ENCODE measurements at regions not wholly inside any gene's neighbourhood (a gene's known extent, or its start where the extent isn't known, plus 50 kb on each side); places are given as distances from the start of the nearest gene placed in this dataset.
"Not testable (repeated sequence)": the region's sequence is repeated elsewhere in the genome, so short reads cannot be mapped to it uniquely, and the experiment has no call there.

GRCh38 chr16:80243303-80243702 is 297.5 kb upstream of the DYNLRB2 start:
- DNase-seq: not testable (repeated sequence)

DNA sequence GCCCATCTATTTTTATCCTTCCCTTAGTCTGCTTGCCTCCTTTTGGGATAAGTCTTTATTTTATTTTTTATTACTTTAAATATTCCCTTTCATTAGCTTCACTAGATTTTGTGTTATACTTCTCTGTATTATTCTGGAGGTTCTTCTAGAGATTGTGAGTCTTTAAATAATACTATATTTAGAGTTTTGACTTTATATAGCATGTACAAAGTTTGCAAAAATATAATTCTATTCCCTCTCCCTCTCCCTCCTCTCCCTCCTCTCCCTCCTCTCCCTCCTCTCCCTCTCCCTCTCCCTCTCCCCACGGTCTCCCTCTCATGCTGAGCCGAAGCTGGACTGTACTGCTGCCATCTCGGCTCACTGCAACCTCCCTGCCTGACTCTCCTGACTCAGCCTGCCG is 298.5 kb upstream of the DYNLRB2 start:
- DNase-seq: not testable (repeated sequence)

DNA sequence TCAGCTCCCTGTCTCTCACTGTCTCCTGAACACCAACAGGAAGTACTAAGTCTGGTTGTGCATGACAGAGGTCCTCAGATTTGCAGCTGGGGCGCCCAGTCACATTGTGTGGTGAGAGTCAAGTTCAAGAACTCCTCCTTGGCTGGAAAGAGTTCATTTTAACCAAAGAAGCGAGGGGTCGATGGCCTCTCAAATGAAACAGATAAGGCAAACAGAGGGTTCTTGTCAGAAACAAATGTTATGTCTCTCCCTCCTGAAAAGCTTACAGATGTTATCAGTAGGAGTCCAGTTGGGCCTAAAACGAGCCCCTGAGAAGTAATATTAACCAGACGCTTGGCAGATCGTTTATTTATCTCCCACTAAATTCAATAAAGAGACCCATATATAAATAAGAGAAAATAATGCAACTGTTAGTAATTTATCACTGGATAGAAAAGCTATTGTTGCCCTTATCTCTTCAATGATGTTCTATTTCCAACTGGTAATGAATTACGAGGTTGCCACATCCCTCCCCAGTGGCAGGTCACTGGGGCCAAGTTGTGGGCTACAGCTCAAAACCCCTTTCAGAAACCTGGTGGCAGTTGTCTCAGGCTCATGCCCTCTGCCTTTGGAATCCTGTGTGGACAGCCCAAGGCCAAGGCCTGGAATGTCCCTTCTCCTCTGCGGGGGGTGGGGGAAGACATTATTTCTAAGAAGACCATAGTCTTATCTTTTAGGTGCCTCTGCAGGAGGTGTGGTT is 307.5 kb upstream of the DYNLRB2 start:
- no peak for DNase-seq

DNA sequence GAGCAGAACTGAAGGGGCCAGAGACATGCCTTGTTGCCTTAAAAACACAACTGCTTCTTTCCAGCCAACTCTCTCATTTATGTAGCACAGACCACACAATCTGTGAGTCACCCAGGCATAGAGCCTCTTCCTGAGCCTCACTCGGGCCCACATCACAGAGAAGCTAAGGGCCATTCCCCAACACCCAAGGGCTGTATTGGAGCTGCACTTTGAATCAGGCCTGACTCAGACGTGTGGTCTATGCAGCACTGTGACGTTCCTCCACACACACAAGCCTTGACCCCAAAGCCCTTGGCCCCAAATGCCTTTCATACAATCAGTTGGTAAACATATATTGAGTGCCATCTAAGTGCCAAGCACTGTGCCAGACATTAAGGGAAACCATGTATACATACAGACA is 308.9 kb upstream of the DYNLRB2 start:
- no peak for DNase-seq

GRCh38 chr16:80231121-80231520 is 309.7 kb upstream of the DYNLRB2 start:
- DNase-seq: no peak

- DNase-seq: no peak
Measured at GRCh38 chr16:80230328-80231120, 310.3 kb upstream of the DYNLRB2 start.

DNA sequence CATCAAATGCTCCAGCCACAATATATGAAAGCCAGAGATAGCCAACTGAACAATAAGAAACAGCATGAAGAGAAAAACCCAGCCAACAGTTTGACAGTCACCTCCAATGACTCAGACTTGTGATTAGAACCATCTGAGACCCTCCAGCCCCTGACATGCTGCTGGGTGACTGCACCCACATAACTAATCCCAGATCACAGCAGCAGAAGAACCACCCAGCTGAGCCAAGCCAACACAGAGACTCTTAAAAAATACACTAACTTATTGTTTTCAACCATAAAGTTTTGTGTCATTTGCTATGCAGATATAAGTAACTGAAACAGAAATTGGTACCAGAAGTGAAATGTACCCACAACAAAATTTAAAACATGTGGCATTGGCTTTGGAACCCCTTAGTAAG is 314.3 kb upstream of the DYNLRB2 start:
- DNase-seq: no peak

DNA sequence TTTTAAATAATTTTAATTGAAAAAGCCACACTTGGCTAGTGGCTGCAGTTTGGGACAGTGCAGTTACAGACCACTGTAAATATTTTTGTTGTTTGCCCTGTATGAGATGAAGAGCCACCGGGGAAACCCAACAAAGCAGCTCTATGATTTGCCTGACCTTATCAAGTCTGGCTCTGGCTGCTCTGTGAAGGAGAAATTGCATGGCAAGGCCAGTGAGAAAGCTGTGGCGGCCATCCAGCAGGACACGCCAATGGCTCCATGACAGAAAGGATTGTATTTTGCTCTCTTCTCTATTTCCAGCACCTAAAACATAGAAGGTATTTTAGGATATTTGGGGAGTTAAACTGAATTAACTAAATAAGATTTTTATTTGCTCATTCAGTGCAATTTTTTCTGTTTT is 330.0 kb upstream of the DYNLRB2 start:
- no peak for DNase-seq

DNA sequence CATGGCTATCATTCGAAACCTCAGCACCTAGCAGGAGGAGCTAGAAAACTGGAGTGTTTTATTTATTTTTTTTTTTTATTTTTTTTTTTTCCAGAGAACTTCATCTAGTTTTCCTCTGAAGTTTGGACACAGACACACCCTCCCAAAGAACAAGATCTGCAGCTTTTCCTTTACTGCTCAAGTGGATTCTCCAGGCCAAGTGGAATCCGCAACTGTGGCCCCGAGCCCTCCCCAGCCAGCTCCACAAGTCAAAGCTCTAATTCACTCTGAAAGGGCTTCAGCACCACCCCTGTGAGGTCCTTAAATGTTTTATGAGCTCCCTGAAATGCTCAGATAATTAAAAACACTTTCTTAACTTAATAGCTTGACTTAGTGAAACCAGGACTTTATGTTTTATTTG is 332.1 kb upstream of the DYNLRB2 start:
- DNase-seq: no peak

GRCh38 chr16:80208015-80208414 is 332.8 kb upstream of the DYNLRB2 start:
- DNase-seq: no peak

GRCh38 chr16:80203821-80204220 is 337.0 kb upstream of the DYNLRB2 start:
- DNase-seq: no peak

DNA sequence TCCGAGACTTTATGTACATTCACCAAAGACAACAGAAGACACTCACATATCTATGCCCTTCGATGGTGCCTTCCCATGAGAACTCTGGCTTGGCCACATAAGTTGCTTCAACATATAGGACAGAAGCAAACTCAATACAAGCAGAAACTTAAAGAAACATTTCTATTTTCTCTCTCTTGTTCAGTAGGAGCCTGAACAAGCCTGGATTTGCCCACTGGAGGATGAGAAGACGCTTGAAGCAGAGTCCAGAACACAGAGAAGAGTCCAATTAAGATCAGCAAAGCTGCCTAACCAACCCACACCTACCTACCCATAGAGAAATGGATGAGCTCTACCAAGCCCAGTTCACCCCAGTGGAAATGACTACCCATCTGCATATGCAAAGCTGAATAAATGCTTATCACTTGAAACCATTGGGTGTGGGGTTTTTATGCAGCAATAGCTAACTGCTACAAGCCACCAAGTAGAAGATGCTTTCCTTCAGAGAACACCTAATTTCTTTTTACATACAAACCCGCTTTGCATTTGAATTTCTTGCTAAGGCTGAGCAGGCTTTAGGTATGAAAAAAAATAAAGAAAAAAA is 337.9 kb upstream of the DYNLRB2 start:
- DNase-seq: no peak

DNA sequence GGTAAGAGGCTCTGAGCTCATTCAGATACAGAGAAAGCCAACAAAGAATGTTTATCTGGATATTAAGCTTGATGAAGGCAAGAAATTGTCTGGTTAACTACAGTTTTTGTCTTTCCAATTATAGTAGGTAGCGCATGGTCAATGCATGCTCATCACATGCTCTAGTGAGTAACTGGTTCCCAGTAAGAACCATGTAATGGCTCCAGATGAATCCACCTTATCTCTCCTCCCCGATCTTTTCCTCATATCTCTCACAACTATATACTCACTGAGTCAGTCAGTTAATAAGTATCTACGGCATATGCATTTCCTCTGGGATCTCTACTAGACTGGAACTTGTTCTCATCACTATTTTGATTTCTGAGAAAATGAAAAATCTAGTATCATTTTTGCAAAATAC is 340.7 kb upstream of the DYNLRB2 start:
- DNase-seq: no peak

- no peak for DNase-seq
Measured at GRCh38 chr16:80199614-80200013, 341.2 kb upstream of the DYNLRB2 start.

DNA sequence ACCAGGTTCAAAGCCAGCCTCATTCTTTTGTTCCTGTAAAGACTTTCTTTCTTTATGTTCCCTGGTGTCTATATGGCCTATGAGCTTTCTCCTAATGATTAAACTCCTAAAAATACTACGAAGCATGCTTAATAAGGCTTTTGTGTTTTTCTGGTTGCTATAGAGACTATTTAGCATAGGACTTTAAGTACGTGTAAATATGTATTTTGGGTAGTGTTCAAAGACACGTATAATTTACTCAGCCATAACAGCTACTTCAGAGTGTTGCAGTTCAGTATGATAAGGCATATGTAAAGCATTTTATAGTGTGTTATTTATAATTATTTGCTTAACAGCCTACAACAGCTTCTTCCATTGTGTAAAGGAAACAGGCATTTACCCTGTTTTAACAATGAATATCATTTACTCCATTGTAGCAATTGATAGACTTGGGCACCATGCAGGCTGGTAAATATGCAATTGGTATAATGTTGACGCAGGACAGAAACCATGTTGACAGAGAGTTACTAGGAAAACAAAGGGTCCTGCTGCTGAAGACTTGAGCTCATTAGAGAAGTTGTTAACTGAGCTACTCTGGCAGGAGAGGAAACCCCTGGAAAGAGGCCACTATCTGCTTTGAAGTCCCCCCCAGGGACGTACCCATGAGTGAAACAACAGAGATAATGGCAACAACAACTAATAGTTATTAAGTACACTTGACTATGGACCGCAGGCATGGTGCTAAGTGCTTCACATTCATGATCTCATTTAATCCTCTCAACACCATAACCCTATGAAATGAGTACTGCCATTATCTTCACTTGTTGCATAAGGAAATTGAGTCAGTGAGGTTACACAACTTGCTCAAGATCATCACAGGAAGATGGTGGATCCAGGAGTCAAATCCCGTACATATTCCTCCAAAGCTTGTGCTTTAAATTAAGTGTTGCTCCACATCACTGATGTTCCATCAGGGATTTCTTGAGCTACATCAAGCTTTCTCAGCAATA is 342.2 kb upstream of the DYNLRB2 start:
- DNase-seq: peak; percentile 39

- no peak for DNase-seq
Measured at GRCh38 chr16:80197741-80198201, 343.0 kb upstream of the DYNLRB2 start.

- DNase-seq: no peak
Measured at GRCh38 chr16:80191928-80192327, 348.9 kb upstream of the DYNLRB2 start.

DNA sequence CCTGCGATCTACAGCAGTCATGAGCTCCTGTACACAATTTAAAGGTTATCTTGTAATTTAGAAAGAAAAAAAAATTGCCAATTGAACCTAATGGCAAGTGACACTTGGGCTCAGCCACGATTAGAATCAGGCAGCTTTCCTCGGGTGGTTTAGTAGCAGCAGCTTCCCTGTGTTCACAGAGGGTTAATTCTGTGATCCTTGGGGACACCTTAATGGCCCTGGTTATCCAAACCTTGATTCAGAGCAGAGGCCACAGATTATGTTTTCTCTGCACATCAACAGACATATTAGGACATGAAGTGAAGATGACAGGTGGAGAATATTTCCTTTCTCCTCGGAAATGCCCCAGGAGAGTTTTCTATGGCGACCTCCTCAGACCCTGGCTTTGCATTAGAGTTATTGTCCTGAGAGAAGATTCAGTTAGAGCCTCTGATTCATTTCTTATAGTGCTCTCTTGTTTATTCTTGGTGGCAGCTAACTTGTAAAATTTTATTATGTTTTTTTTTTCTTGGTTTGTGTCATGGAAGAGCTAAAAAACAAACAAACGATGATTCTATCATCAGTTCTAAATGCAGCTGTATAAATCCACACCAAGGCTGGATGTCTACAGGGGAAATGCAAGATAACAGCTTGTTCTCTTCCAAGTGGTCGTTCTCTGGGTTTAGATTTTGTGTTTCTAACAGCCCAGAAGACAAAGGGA is 351.2 kb upstream of the DYNLRB2 start:
- DNase-seq: no peak

DNA sequence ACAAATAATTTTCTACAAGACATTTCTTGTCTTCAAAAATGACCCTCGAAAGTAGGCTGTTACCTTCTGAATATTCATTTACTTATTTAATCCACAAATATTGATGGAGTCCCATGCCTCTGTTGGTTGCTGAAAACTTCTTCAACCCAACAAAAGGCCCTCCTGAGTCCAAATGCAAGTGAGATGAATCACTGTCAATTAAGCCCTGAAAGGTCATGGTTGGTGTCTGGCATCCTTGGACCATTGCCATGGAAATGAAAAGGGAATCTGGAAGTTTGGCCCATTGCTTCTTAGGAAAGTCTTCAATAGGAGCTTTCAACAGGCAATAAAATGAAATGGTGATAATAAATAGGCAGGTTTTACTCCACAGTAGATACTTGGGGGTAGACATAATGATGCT is 364.7 kb upstream of the DYNLRB2 start:
- DNase-seq: no peak

GRCh38 chr16:80175011-80175410 is 365.8 kb upstream of the DYNLRB2 start:
- no peak for DNase-seq

DNA sequence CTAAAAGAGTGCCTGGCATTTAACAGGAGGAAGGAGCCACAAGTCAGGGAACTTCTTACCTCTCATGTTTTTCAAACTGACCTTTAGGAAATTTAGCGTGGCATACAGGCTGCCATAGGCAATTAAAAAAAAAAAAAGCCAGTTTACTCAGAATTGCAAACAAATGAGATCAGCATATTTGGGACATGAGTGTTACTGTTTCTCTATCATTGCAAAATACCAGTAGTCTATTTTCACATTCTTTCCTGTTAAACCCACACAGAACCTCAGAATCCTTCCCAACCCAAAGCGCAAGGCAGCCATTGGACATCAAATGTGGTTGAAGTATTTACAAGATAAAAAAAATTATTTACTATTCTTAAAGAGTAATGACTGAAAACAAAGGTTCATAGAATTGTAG is 366.4 kb upstream of the DYNLRB2 start:
- no peak for DNase-seq

DNA sequence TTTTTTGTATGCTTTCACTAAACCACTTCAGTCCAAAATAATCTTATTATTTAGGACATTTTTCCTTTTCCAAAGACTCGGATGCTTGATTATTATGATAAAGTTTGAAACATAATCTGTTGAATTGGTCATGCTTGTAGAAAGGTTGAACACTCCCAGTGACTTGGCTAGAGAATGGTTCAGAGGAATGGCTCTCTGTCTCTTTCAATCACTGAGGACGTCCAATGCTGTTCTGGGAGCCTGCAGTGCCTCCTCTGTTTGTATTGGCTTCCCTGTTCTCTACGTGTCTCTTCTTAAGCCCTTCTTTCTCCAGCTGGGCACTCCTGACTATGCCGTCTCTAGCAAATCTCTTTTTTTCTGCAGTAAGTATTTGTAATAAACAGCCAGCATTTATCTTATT is 369.0 kb upstream of the DYNLRB2 start:
- DNase-seq: no peak

Measured in NCI-H1092 (cell line).